ENCODE measurements at regions not wholly inside any gene's neighbourhood (a gene's known extent, or its start where the extent isn't known, plus 50 kb on each side); places are given as distances from the start of the nearest gene placed in this dataset.

GRCh38 chr6:98212468-98212867, 621.9 kb upstream of the POU3F2 start:
- FAIRE-seq (no peak), DNase-seq (ENCODE audit: low read depth) (no peak)
- Histone ChIP-seq H3K36me3 (ENCODE audit: insufficient read depth, low read length) (no peaks in the 10 kb centered on the region), H3K4me3 (ENCODE audit: insufficient read depth, low read depth, low read length) (no peak overlapping the region), H3K27ac (ENCODE audit: low read depth, low read length) (no peak overlapping the region), H2AFZ (ENCODE audit: low read depth, low read length) (no peak overlapping the region), H3K9me3 (ENCODE audit: insufficient read depth, low read depth, low read length) (peaks cover 2% of the 10 kb centered on the region), H3K27me3 (ENCODE audit: insufficient read depth, low read length) (no peaks in the 10 kb centered on the region), H3K4me1 (ENCODE audit: insufficient read depth, low read length) (no peaks in the 10 kb centered on the region), H3K9ac (ENCODE audit: low read length) (no peak overlapping the region), H3K79me2 (ENCODE audit: insufficient read depth, low read length) (no peaks in the 10 kb centered on the region), H3K4me2 (ENCODE audit: low read length) (no peak overlapping the region), H4K20me1 (ENCODE audit: insufficient read depth, low read length) (no peaks in the 10 kb centered on the region)
- Mint-ChIP-seq H3K9me3 (ENCODE audit: unreplicated experiment) (no peaks in the 10 kb centered on the region), H3K4me1 (ENCODE audit: low read depth, unreplicated experiment) (no peaks in the 10 kb centered on the region), H3K36me3 (ENCODE audit: low read depth, unreplicated experiment) (no peaks in the 10 kb centered on the region), H3K4me3 (ENCODE audit: unreplicated experiment) (no peak overlapping the region), H3K27ac (ENCODE audit: unreplicated experiment) (no peak overlapping the region), H3K27me3 (ENCODE audit: low read depth, unreplicated experiment) (no peaks in the 10 kb centered on the region)
- TF ChIP-seq EZH2 (IDR thresholded peaks at IDR 0.05; ENCODE audit: insufficient read depth, low read length) (no peak), CTCF (IDR thresholded peaks at IDR 0.05; ENCODE audit: insufficient read depth, low read depth, low read length) (no peak)

GRCh38 chr6:98215531-98215930, 618.8 kb upstream of the POU3F2 start:
- H3K36me3 Mint-ChIP-seq (ENCODE audit: low read depth, unreplicated experiment): no peaks in the 10 kb centered on the region
- no peaks in the 10 kb centered on the region for H3K36me3 ChIP-seq (ENCODE audit: insufficient read depth, low read length)

More at GRCh38 chr6:98215531-98215930, 618.8 kb upstream of the POU3F2 start:
- Histone ChIP-seq H2AFZ (ENCODE audit: low read depth, low read length) (no peak overlapping the region), H3K9me3 (ENCODE audit: insufficient read depth, low read depth, low read length) (no peaks in the 10 kb centered on the region), H3K27ac (ENCODE audit: low read depth, low read length) (no peak overlapping the region), H3K4me2 (ENCODE audit: low read length) (no peak overlapping the region), H3K4me3 (ENCODE audit: insufficient read depth, low read depth, low read length) (no peak overlapping the region), H3K9ac (ENCODE audit: low read length) (no peak overlapping the region), H3K27me3 (ENCODE audit: insufficient read depth, low read length) (no peaks in the 10 kb centered on the region), H3K79me2 (ENCODE audit: insufficient read depth, low read length) (no peaks in the 10 kb centered on the region), H3K4me1 (ENCODE audit: insufficient read depth, low read length) (no peaks in the 10 kb centered on the region), H4K20me1 (ENCODE audit: insufficient read depth, low read length) (no peaks in the 10 kb centered on the region)
- Mint-ChIP-seq H3K27ac (ENCODE audit: unreplicated experiment) (no peak overlapping the region), H3K27me3 (ENCODE audit: low read depth, unreplicated experiment) (no peaks in the 10 kb centered on the region), H3K9me3 (ENCODE audit: unreplicated experiment) (no peaks in the 10 kb centered on the region), H3K4me3 (ENCODE audit: unreplicated experiment) (no peak overlapping the region), H3K4me1 (ENCODE audit: low read depth, unreplicated experiment) (no peaks in the 10 kb centered on the region)
- FAIRE-seq (no peak), DNase-seq (ENCODE audit: low read depth) (no peak)
- TF ChIP-seq EZH2 (IDR thresholded peaks at IDR 0.05; ENCODE audit: insufficient read depth, low read length): no peak
- TF ChIP-seq CTCF (IDR thresholded peaks at IDR 0.05; ENCODE audit: insufficient read depth, low read depth, low read length): no peak
